ENCODE measurements at regions not wholly inside any gene's neighbourhood (a gene's known extent, or its start where the extent isn't known, plus 50 kb on each side); places are given as distances from the start of the nearest gene placed in this dataset.

GRCh38 chr15:68493629-68494028 is 61.7 kb upstream of the ITGA11 start:
- TF ChIP-seq CTCF (IDR thresholded peaks at IDR 0.05) = no peak
- TF ChIP-seq POLR2A (IDR thresholded peaks at IDR 0.05) = no peak

Measured in heart left ventricle (tissue), 13 donors.